ENCODE measurements at regions not wholly inside any gene's neighbourhood (a gene's known extent, or its start where the extent isn't known, plus 50 kb on each side); places are given as distances from the start of the nearest gene placed in this dataset.

GRCh38 chr16:51710905-51711563 lies 560.0 kb upstream of the SALL1 start:
- Histone ChIP-seq H3K36me3 (ENCODE audit: insufficient read depth, low read length) (no peaks in the 10 kb centered on the region), H3K4me3 (ENCODE audit: low read length) (no peak overlapping the region), H3K4me1 (ENCODE audit: low read length) (no peaks in the 10 kb centered on the region), H4K20me1 (ENCODE audit: insufficient read depth, low read depth, low read length) (no peaks in the 10 kb centered on the region), H3K9ac (ENCODE audit: low read length) (no peak overlapping the region), H3K27me3 (ENCODE audit: low read length) (no peaks in the 10 kb centered on the region), H3K79me2 (ENCODE audit: low read length) (no peaks in the 10 kb centered on the region), H2AFZ (ENCODE audit: low read length) (no peak overlapping the region), H3K4me2 (ENCODE audit: low read depth, low read length, poor library complexity, severe bottlenecking) (no peak overlapping the region), H3K9me3 (ENCODE audit: low read length) (peaks cover 5% of the 10 kb centered on the region), H3K9me2 (replicated peaks; ENCODE audit: insufficient read depth, low read length) (no peaks in the 10 kb centered on the region), H3K27ac (ENCODE audit: low read length) (no peak overlapping the region)
- DNase-seq, result no peak

- no peaks in the 10 kb centered on the region for H3K27me3 ChIP-seq (ENCODE audit: low read length)
- no peak overlapping the region for H3K27ac ChIP-seq (ENCODE audit: low read length)
- H2AFZ ChIP-seq (ENCODE audit: low read length), result no peak overlapping the region
- H3K36me3 ChIP-seq (ENCODE audit: insufficient read depth, low read length), result no peaks in the 10 kb centered on the region
- no peak overlapping the region for H3K9ac ChIP-seq (ENCODE audit: low read length)
- no peak for DNase-seq
- no peak overlapping the region for H3K4me3 ChIP-seq (ENCODE audit: low read length)
- no peaks in the 10 kb centered on the region for H4K20me1 ChIP-seq (ENCODE audit: insufficient read depth, low read depth, low read length)
- no peaks in the 10 kb centered on the region for H3K4me1 ChIP-seq (ENCODE audit: low read length)
- no peaks in the 10 kb centered on the region for H3K79me2 ChIP-seq (ENCODE audit: low read length)
- H3K9me2 ChIP-seq (replicated peaks; ENCODE audit: insufficient read depth, low read length), result no peaks in the 10 kb centered on the region
- no peak overlapping the region for H3K4me2 ChIP-seq (ENCODE audit: low read depth, low read length, poor library complexity, severe bottlenecking)
- H3K9me3 ChIP-seq (ENCODE audit: low read length), result peaks cover 9% of the 10 kb centered on the region
These were observed 559.1 kb upstream of the SALL1 start for GRCh38 chr16:51710186-51710585.

- H3K9me3 ChIP-seq (ENCODE audit: low read length), result peaks cover 4% of the 10 kb centered on the region; the same call in 1 of the 2 replicates
These were observed 557.8 kb upstream of the SALL1 start for GRCh38 chr16:51708861-51709260.

GRCh38 chr16:51707666-51708065 lies 556.6 kb upstream of the SALL1 start:
- no peaks in the 10 kb centered on the region for H4K20me1 ChIP-seq (ENCODE audit: insufficient read depth, low read depth, low read length)

More at GRCh38 chr16:51708861-51709260, 557.8 kb upstream of the SALL1 start:
- H3K4me2 ChIP-seq (ENCODE audit: low read depth, low read length, poor library complexity, severe bottlenecking), result no peak overlapping the region
- H4K20me1 ChIP-seq (ENCODE audit: insufficient read depth, low read depth, low read length), result no peaks in the 10 kb centered on the region
- no peaks in the 10 kb centered on the region for H3K36me3 ChIP-seq (ENCODE audit: insufficient read depth, low read length)
- H3K9me2 ChIP-seq (replicated peaks; ENCODE audit: insufficient read depth, low read length), result no peaks in the 10 kb centered on the region
- no peak overlapping the region for H3K27ac ChIP-seq (ENCODE audit: low read length)
- no peak overlapping the region for H3K9ac ChIP-seq (ENCODE audit: low read length)
- H3K27me3 ChIP-seq (ENCODE audit: low read length), result no peaks in the 10 kb centered on the region
- no peak overlapping the region for H3K4me3 ChIP-seq (ENCODE audit: low read length)
- H2AFZ ChIP-seq (ENCODE audit: low read length), result no peak overlapping the region
- no peaks in the 10 kb centered on the region for H3K4me1 ChIP-seq (ENCODE audit: low read length)
- no peak for DNase-seq
- H3K79me2 ChIP-seq (ENCODE audit: low read length), result no peaks in the 10 kb centered on the region

GRCh38 chr16:51705142-51705541 lies 554.1 kb upstream of the SALL1 start:
- peaks cover 4% of the 10 kb centered on the region; the same call in 1 of the 2 replicates for H3K9me3 ChIP-seq (ENCODE audit: low read length)
- no peaks in the 10 kb centered on the region; the same call in 1 of the 2 replicates for H3K9me2 ChIP-seq (replicated peaks; ENCODE audit: insufficient read depth, low read length)
- no peak overlapping the region for H2AFZ ChIP-seq (ENCODE audit: low read length)
- no peaks in the 10 kb centered on the region for H3K4me1 ChIP-seq (ENCODE audit: low read length)
- H3K79me2 ChIP-seq (ENCODE audit: low read length), result no peaks in the 10 kb centered on the region
- H4K20me1 ChIP-seq (ENCODE audit: insufficient read depth, low read depth, low read length), result no peaks in the 10 kb centered on the region
- no peak overlapping the region for H3K27ac ChIP-seq (ENCODE audit: low read length)
- H3K9ac ChIP-seq (ENCODE audit: low read length), result no peak overlapping the region
- no peak overlapping the region for H3K4me3 ChIP-seq (ENCODE audit: low read length)
- H3K27me3 ChIP-seq (ENCODE audit: low read length), result no peaks in the 10 kb centered on the region
- no peak overlapping the region for H3K4me2 ChIP-seq (ENCODE audit: low read depth, low read length, poor library complexity, severe bottlenecking)
- no peaks in the 10 kb centered on the region for H3K36me3 ChIP-seq (ENCODE audit: insufficient read depth, low read length)
- no peak for DNase-seq

More at GRCh38 chr16:51707666-51708065, 556.6 kb upstream of the SALL1 start:
- Histone ChIP-seq H3K4me2 (ENCODE audit: low read depth, low read length, poor library complexity, severe bottlenecking) (no peak overlapping the region), H3K9me3 (ENCODE audit: low read length) (peaks cover 4% of the 10 kb centered on the region; the same call in 1 of the 2 replicates), H3K4me3 (ENCODE audit: low read length) (no peak overlapping the region), H3K27me3 (ENCODE audit: low read length) (no peaks in the 10 kb centered on the region), H3K9ac (ENCODE audit: low read length) (no peak overlapping the region), H3K79me2 (ENCODE audit: low read length) (no peaks in the 10 kb centered on the region), H3K9me2 (replicated peaks; ENCODE audit: insufficient read depth, low read length) (no peaks in the 10 kb centered on the region), H2AFZ (ENCODE audit: low read length) (no peak overlapping the region), H3K36me3 (ENCODE audit: insufficient read depth, low read length) (no peaks in the 10 kb centered on the region), H3K4me1 (ENCODE audit: low read length) (no peaks in the 10 kb centered on the region), H3K27ac (ENCODE audit: low read length) (no peak overlapping the region)
- DNase-seq, result no peak

GRCh38 chr16:51701025-51701424 lies 550.0 kb upstream of the SALL1 start:
- no peak overlapping the region for H3K27ac ChIP-seq (ENCODE audit: low read length)
- no peaks in the 10 kb centered on the region for H3K27me3 ChIP-seq (ENCODE audit: low read length)
- H3K4me2 ChIP-seq (ENCODE audit: low read depth, low read length, poor library complexity, severe bottlenecking), result no peak overlapping the region
- peaks cover 4% of the 10 kb centered on the region; the same call in 1 of the 2 replicates for H3K9me3 ChIP-seq (ENCODE audit: low read length)
- H3K9me2 ChIP-seq (replicated peaks; ENCODE audit: insufficient read depth, low read length), result no peaks in the 10 kb centered on the region; the same call in 1 of the 2 replicates
- H3K9ac ChIP-seq (ENCODE audit: low read length), result no peak overlapping the region
- H3K4me3 ChIP-seq (ENCODE audit: low read length), result no peak overlapping the region
- no peak overlapping the region for H2AFZ ChIP-seq (ENCODE audit: low read length)
- H3K36me3 ChIP-seq (ENCODE audit: insufficient read depth, low read length), result no peaks in the 10 kb centered on the region
- H4K20me1 ChIP-seq (ENCODE audit: insufficient read depth, low read depth, low read length), result no peaks in the 10 kb centered on the region
- H3K4me1 ChIP-seq (ENCODE audit: low read length), result no peaks in the 10 kb centered on the region
- H3K79me2 ChIP-seq (ENCODE audit: low read length), result no peaks in the 10 kb centered on the region
- DNase-seq, result no peak

- H3K4me2 ChIP-seq (ENCODE audit: low read depth, low read length, poor library complexity, severe bottlenecking), result no peak overlapping the region
- H3K9ac ChIP-seq (ENCODE audit: low read length), result no peak overlapping the region
- H3K4me3 ChIP-seq (ENCODE audit: low read length), result no peak overlapping the region
- no peaks in the 10 kb centered on the region for H3K36me3 ChIP-seq (ENCODE audit: insufficient read depth, low read length)
- H3K79me2 ChIP-seq (ENCODE audit: low read length), result no peaks in the 10 kb centered on the region
- no peaks in the 10 kb centered on the region for H3K27me3 ChIP-seq (ENCODE audit: low read length)
- no peak overlapping the region for H2AFZ ChIP-seq (ENCODE audit: low read length)
- DNase-seq, result no peak
- H3K27ac ChIP-seq (ENCODE audit: low read length), result no peak overlapping the region
- no peaks in the 10 kb centered on the region for H4K20me1 ChIP-seq (ENCODE audit: insufficient read depth, low read depth, low read length)
- no peaks in the 10 kb centered on the region for H3K4me1 ChIP-seq (ENCODE audit: low read length)
- no peaks in the 10 kb centered on the region; the same call in 1 of the 2 replicates for H3K9me2 ChIP-seq (replicated peaks; ENCODE audit: insufficient read depth, low read length)
- no peaks in the 10 kb centered on the region; the same call in 1 of the 2 replicates for H3K9me3 ChIP-seq (ENCODE audit: low read length)
These were observed 548.8 kb upstream of the SALL1 start for GRCh38 chr16:51699686-51700396.

GRCh38 chr16:51698647-51699046 lies 547.6 kb upstream of the SALL1 start:
- H3K9me3 ChIP-seq (ENCODE audit: low read length), result no peaks in the 10 kb centered on the region; the same call in 1 of the 2 replicates
- no peaks in the 10 kb centered on the region for H3K79me2 ChIP-seq (ENCODE audit: low read length)
- no peaks in the 10 kb centered on the region; the same call in 1 of the 2 replicates for H3K9me2 ChIP-seq (replicated peaks; ENCODE audit: insufficient read depth, low read length)
- no peaks in the 10 kb centered on the region for H3K4me1 ChIP-seq (ENCODE audit: low read length)
- no peak overlapping the region for H3K9ac ChIP-seq (ENCODE audit: low read length)
- no peaks in the 10 kb centered on the region for H4K20me1 ChIP-seq (ENCODE audit: insufficient read depth, low read depth, low read length)
- no peak overlapping the region for H3K4me2 ChIP-seq (ENCODE audit: low read depth, low read length, poor library complexity, severe bottlenecking)
- H3K36me3 ChIP-seq (ENCODE audit: insufficient read depth, low read length), result no peaks in the 10 kb centered on the region
- H3K27ac ChIP-seq (ENCODE audit: low read length), result no peak overlapping the region
- H3K27me3 ChIP-seq (ENCODE audit: low read length), result no peaks in the 10 kb centered on the region; the same call in 1 of the 2 replicates
- no peak for DNase-seq
- no peak overlapping the region for H2AFZ ChIP-seq (ENCODE audit: low read length)
- H3K4me3 ChIP-seq (ENCODE audit: low read length), result no peak overlapping the region

Data from Karpas-422 (cell line).